ENCODE measurements at regions not wholly inside any gene's neighbourhood (a gene's known extent, or its start where the extent isn't known, plus 50 kb on each side); places are given as distances from the start of the nearest gene placed in this dataset.

DNA sequence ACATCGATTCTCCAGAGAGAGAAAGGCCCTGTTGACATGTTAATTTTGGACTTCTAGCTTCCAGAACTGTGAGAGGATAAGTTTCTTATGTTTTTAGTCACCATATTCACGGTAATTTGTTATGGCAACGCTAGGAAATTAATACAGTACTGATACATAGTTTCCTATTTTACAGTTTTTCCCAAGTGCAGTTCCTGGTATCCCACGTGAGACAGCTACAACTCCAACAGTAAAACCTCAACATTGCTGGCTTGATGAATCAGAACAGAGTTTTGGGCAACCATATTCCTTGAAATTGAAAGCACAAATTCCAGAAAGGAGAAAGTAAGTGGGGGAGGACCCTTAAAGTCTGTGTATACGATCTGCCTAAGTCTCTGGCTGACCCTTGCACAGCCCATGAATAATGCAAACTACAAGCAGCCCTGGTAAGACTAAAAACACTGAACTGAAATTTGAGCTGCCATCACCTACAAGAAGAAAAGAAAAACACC is 505.1 kb upstream of the NRSN1 start:
- no peaks in the 10 kb centered on the region for H3K36me3 ChIP-seq
- no peak for TF ChIP-seq POLR2A (IDR thresholded peaks at IDR 0.05)
- TF ChIP-seq, protein P1, sequence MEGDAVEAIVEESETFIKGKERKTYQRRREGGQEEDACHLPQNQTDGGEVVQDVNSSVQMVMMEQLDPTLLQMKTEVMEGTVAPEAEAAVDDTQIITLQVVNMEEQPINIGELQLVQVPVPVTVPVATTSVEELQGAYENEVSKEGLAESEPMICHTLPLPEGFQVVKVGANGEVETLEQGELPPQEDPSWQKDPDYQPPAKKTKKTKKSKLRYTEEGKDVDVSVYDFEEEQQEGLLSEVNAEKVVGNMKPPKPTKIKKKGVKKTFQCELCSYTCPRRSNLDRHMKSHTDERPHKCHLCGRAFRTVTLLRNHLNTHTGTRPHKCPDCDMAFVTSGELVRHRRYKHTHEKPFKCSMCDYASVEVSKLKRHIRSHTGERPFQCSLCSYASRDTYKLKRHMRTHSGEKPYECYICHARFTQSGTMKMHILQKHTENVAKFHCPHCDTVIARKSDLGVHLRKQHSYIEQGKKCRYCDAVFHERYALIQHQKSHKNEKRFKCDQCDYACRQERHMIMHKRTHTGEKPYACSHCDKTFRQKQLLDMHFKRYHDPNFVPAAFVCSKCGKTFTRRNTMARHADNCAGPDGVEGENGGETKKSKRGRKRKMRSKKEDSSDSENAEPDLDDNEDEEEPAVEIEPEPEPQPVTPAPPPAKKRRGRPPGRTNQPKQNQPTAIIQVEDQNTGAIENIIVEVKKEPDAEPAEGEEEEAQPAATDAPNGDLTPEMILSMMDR (IDR thresholded peaks at IDR 0.05): no peak

DNA sequence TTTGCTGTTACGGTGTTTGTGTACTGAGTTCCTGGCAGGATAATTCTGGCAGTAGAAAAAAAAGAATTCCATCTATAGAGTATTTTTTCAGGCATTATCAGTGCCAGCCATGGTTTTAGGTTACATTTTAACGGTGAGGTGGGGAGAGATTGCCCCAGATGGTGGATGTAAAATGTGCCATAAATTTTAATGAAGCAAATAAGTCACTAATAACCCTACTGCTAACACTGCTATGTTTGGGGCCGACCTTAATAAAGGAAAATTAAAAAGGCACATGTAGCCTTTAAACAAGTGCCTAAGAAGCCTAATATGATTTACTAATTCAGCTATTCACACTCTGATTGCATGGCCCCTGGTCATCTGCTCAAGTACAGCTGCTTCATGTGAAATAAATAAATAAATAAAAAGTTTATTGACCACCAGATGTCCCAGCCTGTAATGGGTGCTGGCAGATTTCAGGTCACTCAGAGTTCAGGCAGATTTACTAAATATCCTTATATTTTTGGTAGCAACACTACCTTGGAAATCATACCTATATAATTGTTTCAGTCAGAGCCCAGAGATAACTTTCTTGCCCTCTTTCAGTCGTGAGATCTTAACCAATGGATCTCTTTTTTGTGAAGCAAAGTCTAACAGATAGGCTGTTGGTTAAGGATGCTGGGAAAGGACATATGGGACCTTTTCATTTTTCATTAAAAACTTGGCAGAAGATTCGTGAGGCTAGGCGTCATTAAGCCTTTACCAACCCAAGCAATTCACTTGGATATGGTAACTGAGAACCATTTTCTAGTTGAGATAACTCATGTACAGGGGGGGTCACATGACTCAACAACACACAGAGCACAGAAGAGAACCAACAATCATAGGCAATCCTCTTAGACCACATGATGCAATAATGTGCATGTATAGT is 495.0 kb upstream of the NRSN1 start:
- no peak for DNase-seq
- WGBS, 2 donors: 84 to 86% methylated on average over 6 of the region's 6 CpGs

More for the DNA sequence above, 505.1 kb upstream of the NRSN1 start:
- Histone ChIP-seq H3K4me1 (no peaks in the 10 kb centered on the region), H3K4me3 (replicated peaks in 1 of 3) (no peak overlapping the region), H3K27ac (no peak overlapping the region), H3K9me3 (no peaks in the 10 kb centered on the region), H3K27me3 (no peaks in the 10 kb centered on the region)
- no peak for DNase-seq
- intact Hi-C loops (cut with DNase I): no loop called here
- WGBS, 2 donors: 52 to 64% methylated on average over 5 of the region's 5 CpGs

DNA sequence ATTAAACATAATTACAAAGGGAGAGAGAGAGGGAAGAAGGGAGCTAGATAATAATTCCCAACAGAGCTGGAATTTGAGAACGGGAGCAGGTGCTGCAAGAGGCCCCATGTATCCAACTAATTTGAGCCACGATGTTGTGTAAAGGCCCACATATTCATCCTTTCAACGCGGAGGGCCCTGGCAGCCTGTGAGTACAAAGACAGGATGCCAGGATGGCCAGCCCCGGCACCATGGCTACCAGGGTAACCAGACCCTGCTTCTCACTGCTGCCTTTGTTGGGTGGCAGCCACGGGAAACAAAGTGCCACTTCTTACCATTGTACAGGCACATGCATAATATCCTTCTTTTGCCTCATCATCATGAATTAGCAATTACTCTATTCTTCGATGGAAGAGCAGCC is 492.0 kb upstream of the NRSN1 start:
- intact Hi-C loops (cut with DNase I): no loop called here
- Histone ChIP-seq H3K4me1 (no peaks in the 10 kb centered on the region), H3K4me3 (replicated peaks in 1 of 3) (no peak overlapping the region), H3K36me3 (no peaks in the 10 kb centered on the region), H3K27ac (no peak overlapping the region), H3K27me3 (no peaks in the 10 kb centered on the region), H3K9me3 (no peaks in the 10 kb centered on the region)
- 85 to 92% methylated on average over 7 of the region's 7 CpGs for WGBS, 2 donors
- DNase-seq: no peak
- TF ChIP-seq POLR2A (IDR thresholded peaks at IDR 0.05): no peak
- TF ChIP-seq, protein P1 (IDR thresholded peaks at IDR 0.05): no peak

More for the DNA sequence above, 495.0 kb upstream of the NRSN1 start:
- no peak overlapping the region for H3K4me3 ChIP-seq (replicated peaks in 1 of 3)
- H3K36me3 ChIP-seq: no peaks in the 10 kb centered on the region
- no peaks in the 10 kb centered on the region for H3K4me1 ChIP-seq
- intact Hi-C loops (cut with DNase I): no loop called here
- no peaks in the 10 kb centered on the region for H3K9me3 ChIP-seq
- no peaks in the 10 kb centered on the region for H3K27me3 ChIP-seq
- H3K27ac ChIP-seq: no peak overlapping the region
- no peak for TF ChIP-seq POLR2A (IDR thresholded peaks at IDR 0.05)
- TF ChIP-seq, protein P1 (IDR thresholded peaks at IDR 0.05): no peak

DNA sequence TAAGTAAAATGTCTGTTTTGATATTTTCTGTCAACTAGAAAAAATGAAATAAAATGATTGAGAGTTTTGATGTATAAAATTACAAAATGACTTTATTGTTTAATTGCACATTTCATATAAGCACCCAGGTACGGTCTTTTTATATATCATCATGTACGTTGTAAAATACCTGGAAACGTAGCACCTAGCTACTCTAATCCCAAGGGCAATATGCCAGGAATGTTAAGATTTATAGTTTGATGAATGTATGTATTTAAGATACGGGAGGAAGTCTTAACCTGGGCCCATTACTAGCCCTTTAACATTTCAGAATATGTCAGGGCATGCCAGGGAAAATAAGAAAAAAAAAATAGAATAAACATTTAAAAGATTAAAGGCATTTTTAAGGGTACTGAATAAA is 490.9 kb upstream of the NRSN1 start:
- no peak overlapping the region for H3K4me3 ChIP-seq (replicated peaks in 1 of 3)
- intact Hi-C loops (cut with DNase I): no loop called here
- 86 to 93% methylated on average over 4 of the region's 4 CpGs for WGBS, 2 donors
- no peak for DNase-seq
- no peaks in the 10 kb centered on the region for H3K9me3 ChIP-seq
- no peaks in the 10 kb centered on the region for H3K36me3 ChIP-seq
- TF ChIP-seq, protein P1 (IDR thresholded peaks at IDR 0.05): no peak
- TF ChIP-seq POLR2A (IDR thresholded peaks at IDR 0.05): no peak
- H3K27ac ChIP-seq: no peak overlapping the region
- no peaks in the 10 kb centered on the region for H3K27me3 ChIP-seq
- no peaks in the 10 kb centered on the region for H3K4me1 ChIP-seq

DNA sequence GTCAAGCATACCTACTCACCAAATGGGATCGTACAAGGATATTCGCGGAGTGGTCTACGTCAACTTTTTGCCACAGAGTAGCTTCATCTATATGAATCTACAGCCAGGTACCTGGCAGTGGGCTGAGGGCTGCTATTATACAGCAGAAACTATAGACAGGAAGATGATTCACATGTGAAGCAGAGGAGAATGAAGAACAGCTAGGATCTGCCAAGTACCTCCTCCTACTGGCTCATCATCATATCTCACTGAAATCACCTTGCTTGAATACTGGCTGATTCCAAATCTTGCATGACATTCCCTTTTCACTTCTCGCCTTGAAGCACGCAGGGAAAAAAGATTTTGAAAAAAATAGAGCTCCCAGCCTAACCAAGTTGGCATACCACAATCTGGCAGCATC is 488.7 kb upstream of the NRSN1 start:
- 91 to 97% methylated on average over 6 of the region's 6 CpGs for WGBS, 2 donors
- Histone ChIP-seq H3K4me3 (replicated peaks in 1 of 3) (no peak overlapping the region), H3K27ac (no peak overlapping the region), H3K9me3 (no peaks in the 10 kb centered on the region), H3K27me3 (no peaks in the 10 kb centered on the region), H3K36me3 (no peaks in the 10 kb centered on the region), H3K4me1 (no peaks in the 10 kb centered on the region)
- TF ChIP-seq, protein P1 (IDR thresholded peaks at IDR 0.05): no peak
- no peak for TF ChIP-seq POLR2A (IDR thresholded peaks at IDR 0.05)
- intact Hi-C loops (cut with DNase I): no loop called here
- no peak for DNase-seq

Data from thyroid gland (tissue), 4 donors.